ENCODE measurements at regions not wholly inside any gene's neighbourhood (a gene's known extent, or its start where the extent isn't known, plus 50 kb on each side); places are given as distances from the start of the nearest gene placed in this dataset.

GRCh38 chr3:150110097-150110496 is 139.4 kb upstream of the PFN2 start:
- Histone ChIP-seq H3K36me3 (no peaks in the 10 kb centered on the region), H3K27ac (no peak overlapping the region), H3K4me1 (replicated peaks) (no peaks in the 10 kb centered on the region), H3K9me3 (no peaks in the 10 kb centered on the region), H3K27me3 (replicated peaks; ENCODE audit: insufficient read depth) (no peaks in the 10 kb centered on the region), H3K4me3 (no peak overlapping the region)
- no peak for TF ChIP-seq CTCF (IDR thresholded peaks at IDR 0.05)
- WGBS: 78% methylated on average over 5 of the region's 5 CpGs
- no peak for DNase-seq (ENCODE audit: low spot score)
- intact Hi-C loops (cut with DNase I): no loop called here

GRCh38 chr3:150107429-150108175 is 136.9 kb upstream of the PFN2 start:
- no peaks in the 10 kb centered on the region for H3K4me1 ChIP-seq (replicated peaks)
- no peaks in the 10 kb centered on the region for H3K36me3 ChIP-seq
- TF ChIP-seq POLR2AphosphoS5 (IDR thresholded peaks at IDR 0.05): no peak
- no peak for TF ChIP-seq CTCF (IDR thresholded peaks at IDR 0.05)
- no peak for TF ChIP-seq POLR2A (IDR thresholded peaks at IDR 0.05)
- H3K9me3 ChIP-seq: no peaks in the 10 kb centered on the region
- no peak overlapping the region for H3K4me3 ChIP-seq
- H3K27ac ChIP-seq: no peak overlapping the region
- intact Hi-C loops (cut with DNase I): no loop called here
- WGBS: 81% methylated on average over 5 of the region's 5 CpGs
- DNase-seq (ENCODE audit: low spot score): no peak
- no peaks in the 10 kb centered on the region for H3K27me3 ChIP-seq (replicated peaks; ENCODE audit: insufficient read depth)

GRCh38 chr3:150106740-150107428 is 136.2 kb upstream of the PFN2 start:
- H3K27ac ChIP-seq: no peak overlapping the region

GRCh38 chr3:150105886-150106612 is 135.4 kb upstream of the PFN2 start:
- H3K4me1 ChIP-seq (replicated peaks): no peaks in the 10 kb centered on the region
- no peaks in the 10 kb centered on the region for H3K27me3 ChIP-seq (replicated peaks; ENCODE audit: insufficient read depth)
- no peaks in the 10 kb centered on the region for H3K9me3 ChIP-seq
- H3K27ac ChIP-seq: no peak overlapping the region
- H3K36me3 ChIP-seq: no peaks in the 10 kb centered on the region
- no peak for DNase-seq (ENCODE audit: low spot score)
- intact Hi-C loops (cut with DNase I): no loop called here
- H3K4me3 ChIP-seq: no peak overlapping the region
- 88% methylated on average over 7 of the region's 7 CpGs for WGBS
- TF ChIP-seq POLR2AphosphoS5 (IDR thresholded peaks at IDR 0.05) (no peak), POLR2A (IDR thresholded peaks at IDR 0.05) (no peak), CTCF (IDR thresholded peaks at IDR 0.05) (no peak)

More at GRCh38 chr3:150106740-150107428, 136.2 kb upstream of the PFN2 start:
- TF ChIP-seq POLR2A (IDR thresholded peaks at IDR 0.05) (no peak), CTCF (IDR thresholded peaks at IDR 0.05) (no peak), POLR2AphosphoS5 (IDR thresholded peaks at IDR 0.05) (no peak)
- no peaks in the 10 kb centered on the region for H3K36me3 ChIP-seq
- no peaks in the 10 kb centered on the region for H3K9me3 ChIP-seq
- H3K4me3 ChIP-seq: no peak overlapping the region
- no peaks in the 10 kb centered on the region for H3K4me1 ChIP-seq (replicated peaks)
- intact Hi-C loops (cut with DNase I): no loop called here
- no peak for DNase-seq (ENCODE audit: low spot score)
- 63% methylated on average over 2 of the region's 2 CpGs for whole genome bisulfite sequencing
- no peaks in the 10 kb centered on the region for H3K27me3 ChIP-seq (replicated peaks; ENCODE audit: insufficient read depth)
